AG08396 (cell line): ENCODE measurements at regions not wholly inside any gene's neighbourhood (a gene's known extent, or its start where the extent isn't known, plus 50 kb on each side); places are given as distances from the start of the nearest gene placed in this dataset.

Experiments used
- DNase-seq: peaks from one replicate; pipeline ENCODE4 v3.0.0; 2012; ENCODE audit warnings: low spot score, mixed read lengths

DNA sequence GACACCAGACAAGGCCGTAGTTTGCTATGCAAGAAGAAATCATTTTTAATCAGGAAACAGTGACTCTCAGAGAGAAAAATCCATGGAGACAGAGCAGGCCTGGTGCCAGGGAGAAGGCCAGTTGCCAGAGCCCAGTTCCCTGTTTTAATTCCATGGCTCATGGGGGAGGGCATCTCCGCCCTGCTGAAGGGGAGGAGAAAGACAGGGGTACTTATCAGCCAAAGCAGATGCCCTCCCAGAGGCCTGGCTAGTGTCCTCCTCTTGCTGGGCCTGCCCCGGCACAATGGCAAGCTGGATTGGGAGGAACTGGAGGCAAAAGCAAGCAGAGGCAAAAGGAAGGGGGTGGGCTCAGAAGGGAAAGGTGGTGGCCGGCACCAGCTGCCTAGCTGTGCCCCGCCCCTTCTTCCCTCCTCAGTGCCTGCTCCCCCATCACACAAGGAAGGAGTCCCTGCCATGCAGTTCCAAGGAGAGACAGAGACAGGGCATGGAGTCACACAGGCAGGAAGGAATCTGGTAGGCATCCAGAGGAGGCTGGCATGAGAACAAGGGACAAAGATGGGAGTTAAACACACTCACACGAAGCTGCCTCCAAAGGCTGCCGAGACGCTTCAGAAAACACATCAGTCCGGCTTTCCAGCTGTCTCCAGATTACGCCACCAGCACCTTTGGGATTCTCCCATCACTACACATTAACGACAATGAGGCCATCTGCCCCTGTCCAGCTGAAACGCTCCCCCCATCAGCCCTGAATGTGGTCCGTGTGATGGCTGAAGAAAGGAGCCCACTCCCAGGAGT is 591.8 kb downstream of the BUD13 start:
- DNase-seq, result no peak

DNA sequence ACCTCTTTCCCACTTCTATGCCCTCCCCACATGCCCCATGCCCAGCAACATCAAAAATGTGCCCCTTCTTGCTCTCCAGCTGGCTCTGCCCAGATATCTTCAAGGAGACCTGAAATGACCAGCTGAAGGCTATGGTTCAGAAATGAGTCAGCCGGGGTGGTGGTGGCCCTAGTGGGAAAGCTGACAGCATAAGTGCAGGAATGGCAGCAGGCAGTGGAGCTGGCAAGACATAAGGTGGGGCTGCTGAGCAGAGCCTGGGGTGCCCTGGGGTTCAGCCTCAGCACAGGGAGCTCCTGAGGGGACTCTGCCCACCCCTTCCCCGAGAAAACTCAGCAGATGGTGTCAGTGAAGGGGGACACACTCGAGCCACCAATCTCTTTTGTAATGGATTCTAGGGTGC is 593.4 kb downstream of the BUD13 start:
- no peak for DNase-seq

DNA sequence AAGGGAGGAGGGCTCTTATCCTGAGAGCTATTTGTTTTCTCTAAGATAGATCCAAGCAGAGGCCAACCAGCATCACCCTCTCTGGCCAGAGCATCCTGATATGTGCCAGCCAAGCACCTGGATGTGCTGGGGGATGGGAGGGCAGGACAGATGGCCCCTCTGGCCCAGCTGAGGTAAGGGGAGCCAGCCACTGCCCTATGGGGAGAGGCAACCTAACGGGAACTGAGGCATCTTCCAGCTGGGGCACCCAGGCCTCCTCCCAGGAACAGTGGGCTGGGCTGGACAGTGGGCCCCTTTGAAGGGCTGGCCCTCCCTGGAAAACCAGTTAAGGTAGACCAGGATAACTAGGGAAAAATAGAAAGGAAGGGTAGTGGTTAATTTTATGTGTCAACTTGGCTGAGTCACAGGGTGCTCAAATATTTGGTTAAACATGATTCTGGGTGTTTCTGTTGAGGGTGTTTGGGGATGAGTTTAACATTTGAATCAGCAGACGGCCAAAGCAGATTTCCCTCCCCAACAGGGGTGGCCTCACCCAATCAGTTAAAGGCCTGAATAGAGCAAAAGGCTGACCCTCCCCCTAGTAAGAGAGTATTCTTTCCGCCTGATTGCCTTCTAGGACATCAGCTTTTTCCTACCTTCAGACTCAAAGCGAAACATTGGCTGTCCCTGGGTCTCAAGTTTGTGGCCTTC is 595.1 kb downstream of the BUD13 start:
- no peak for DNase-seq

DNA sequence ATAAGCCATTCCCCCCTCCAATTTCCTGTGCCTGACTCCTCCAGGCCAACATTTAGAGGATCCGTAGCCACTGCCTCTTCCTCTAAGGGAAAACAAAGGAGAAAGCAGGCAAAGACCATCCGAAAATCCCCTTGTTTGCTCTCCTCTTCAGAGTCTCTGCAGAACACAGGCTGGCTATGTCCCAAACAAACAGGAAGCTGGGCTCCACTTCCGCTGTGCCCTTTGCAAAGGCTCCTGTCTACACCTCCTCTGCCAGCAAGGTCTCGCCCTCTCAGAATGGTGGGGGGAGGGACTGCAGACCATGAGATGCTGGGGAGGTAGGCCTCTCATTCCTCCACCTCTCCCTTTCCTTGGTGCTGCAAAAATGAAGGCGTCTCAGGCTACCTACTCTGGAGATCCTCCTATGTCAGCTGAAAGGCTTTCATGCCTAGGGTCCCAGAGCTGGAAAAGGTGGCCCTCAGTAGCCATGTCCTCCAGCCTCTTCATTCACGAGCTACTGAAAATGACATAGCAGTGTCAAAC is 596.2 kb downstream of the BUD13 start:
- DNase-seq, result no peak

DNA sequence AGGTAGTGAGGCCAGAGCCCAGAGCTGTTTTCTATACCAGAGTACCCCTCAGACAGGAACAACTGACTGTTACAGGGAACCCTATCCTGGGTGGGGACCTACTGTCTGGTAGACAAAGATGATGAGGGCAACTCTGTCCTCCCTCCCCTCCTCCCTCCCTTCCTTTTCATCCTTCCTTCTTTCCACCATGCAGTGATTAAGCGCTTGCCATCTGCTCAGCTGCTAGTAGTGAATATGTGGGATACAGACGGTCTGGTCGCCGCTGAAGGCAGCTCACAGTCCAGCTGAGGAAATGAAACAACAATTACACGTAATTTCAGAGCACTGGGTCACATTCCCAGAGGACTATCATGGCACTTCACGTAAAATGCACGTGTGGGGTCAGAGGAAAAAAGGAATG is 597.1 kb downstream of the BUD13 start:
- no peak for DNase-seq

DNA sequence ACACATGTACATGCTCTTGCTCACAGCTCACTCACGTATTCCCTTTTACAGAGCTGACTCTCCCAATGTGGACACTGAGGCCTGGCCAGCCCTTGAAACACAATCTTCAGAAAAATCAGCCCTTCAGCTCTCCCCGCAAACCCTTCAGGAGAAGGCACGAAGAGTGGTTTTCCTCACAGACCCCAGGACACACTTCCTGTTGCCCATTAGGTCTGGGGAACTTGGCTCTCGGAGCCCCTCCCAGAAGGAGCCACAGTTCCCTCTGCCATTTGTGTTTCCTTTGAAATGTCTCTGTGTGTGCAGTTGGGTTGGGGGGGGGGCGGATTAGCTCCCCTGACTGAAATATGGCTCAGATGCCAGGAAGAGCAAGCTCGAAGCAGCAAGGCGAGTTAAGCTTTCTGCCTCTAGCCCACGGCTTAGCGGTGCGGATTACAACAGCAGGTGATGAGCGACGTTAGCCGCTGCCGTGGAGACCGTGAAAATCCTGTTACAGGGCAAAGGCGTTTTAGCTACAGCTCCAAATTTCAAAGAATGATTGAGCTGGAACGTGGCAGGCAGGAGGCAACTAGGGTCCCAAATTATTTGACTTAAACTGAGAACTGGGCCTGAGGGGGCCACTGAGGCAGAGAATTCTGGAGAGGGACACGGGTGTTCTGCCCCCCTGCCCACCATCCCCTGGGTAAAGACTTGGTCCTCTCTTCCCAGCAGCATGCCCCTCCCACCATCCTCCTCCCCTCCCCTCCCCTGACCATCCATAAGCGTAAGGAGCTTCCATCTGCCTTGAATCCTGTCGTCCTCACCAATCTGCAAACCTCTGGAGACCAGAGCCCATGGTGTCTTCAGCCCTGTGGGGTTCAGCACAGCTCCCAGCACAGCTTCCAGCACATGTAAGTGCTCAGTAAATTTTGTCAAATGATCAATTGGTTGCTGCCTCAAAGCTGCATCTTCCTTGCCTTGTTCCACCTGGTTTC is 598.6 kb downstream of the BUD13 start:
- no peak for DNase-seq

DNA sequence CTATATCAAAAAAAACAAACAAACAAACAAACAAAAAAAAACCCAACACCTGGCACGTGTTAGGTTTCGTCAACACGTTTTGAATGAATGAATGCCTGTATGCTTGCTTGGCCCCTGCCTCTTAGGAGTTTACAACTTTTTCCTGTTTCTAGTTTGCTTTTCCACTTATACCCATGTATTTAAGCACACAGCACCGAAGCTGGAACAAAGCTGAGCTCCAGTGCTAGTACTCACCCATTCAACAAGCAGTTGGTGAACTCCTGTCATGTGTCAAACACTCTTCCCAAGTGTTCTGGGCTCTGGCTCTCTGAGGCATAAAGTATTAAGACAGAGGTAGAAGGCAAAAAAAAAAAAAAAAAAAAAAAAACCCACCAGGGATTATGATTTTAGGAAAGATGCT is 599.3 kb downstream of the BUD13 start:
- DNase-seq, result no peak

DNA sequence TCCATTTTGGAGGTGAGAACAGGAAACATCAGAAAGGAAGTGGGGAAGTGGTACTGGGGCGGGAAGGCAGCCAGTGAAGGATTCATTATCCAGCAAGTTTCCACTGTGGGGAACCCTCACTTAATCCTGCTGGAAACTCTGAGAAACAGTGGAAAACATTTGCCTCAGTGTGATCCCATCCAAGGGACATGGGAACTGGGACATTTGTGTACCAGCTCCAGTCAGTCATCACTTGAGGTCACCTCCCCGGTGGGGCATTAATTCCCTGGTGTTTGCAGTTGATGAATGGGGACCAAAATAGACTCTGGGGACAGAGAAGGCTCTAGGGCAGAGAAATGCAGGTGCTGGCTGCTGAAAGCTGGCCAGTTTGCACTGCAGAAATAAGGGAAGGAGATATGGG is 599.9 kb downstream of the BUD13 start:
- DNase-seq, result no peak

DNA sequence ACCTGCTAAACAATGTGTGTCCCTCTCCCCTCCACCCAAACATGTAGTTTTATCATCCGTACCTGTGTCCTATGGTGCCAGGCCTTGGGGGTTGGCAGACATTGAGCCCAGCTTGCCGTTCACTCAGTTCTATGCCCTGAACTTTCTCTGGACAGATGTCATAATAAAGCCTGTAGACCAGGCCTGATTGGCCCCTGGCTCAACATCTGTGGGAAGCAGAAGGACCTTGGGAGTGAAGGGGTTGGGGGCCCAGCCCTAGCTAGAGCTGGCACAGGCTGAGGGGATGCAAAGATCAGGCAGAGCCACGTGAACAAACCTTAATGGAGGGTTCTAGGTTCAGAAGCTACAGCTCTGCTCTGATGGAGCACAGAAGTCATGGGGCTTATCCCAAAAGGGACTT is 600.6 kb downstream of the BUD13 start:
- no peak for DNase-seq

DNA sequence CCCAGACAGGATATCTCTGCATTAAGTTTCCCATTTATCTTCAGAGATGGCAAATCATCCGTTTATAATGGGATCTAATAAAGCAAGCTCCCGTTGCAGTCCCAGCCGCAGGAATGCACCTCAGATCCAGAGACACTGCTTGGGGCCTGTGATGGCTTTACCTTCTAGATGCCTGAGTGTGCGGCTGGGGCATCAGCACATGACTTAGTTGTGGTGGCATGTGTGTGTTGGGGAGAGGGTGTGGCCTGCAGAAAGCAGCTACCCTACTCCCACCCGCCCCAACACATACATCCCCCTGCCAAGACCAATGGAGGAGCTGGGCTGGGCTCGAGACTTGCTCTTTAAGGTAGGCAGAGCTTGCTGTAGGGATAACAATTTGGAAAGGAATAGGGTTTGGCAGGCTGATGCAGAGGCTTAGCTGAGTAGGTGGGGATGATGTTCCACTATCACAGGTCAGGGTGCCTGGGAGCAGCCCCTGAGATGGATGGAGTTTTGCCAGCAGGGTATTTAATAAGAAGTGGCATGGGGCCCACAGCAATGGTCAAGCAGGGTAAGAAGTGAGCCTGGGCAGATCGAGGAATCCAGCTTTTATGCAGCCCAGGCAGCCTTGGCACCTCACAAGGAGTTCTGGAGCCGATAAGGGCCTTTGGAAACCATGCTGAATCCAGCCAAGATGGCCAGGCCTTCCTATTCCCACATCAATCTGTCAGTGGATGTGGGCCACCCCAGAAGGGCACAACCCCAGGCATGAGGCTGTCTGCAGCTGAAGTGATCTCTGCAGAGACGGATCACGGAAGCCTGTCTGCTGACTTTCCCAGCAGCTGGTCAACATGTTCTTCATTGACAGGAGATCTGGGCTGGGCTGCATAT is 601.3 kb downstream of the BUD13 start:
- DNase-seq, result no peak

DNA sequence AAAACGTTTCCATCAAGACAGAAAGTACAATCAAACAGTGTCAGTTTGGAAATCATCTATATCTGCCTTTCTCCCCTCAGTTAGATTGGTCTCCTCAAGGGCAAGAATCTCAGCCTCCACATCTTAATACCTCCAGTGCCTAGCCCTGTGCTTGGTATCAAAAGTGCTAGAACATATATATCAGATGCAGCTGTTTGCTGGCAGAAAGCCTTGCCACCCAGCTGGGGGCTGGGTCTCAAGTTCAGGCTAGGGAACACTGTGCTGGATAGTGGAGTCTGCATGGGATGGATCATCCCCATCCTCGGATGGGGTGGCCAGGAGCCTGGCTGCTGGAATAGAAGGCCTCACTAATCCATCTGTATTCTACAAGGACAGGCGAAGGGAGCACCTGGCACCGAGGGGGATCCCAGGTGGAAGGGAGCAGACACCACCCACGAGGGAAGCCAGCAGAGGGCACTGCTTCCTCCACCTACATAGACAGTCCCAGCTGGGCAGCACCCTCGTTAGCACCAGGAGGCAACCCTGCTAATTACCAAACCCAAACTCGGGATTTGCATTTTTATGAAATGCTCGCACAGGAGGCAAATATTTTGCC is 602.2 kb downstream of the BUD13 start:
- no peak for DNase-seq

DNA sequence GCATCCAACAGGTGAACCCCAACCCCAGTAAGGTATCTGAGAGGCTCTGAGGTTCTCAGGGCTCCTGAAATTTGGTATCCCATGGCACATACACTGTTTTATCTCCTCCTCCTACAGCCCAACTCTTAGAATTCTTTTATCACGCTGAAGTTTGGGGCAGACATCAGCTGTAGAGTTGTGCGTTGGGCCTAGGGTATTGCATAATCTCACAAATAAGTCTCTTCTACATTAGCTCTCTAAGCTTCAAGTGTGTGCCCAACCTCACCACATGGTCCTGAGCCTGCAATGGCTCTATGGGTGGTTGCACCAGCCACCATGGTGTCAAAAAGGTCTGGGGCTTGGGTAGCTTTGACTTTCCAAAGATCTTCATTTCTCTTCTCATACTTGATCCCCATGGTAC is 603.0 kb downstream of the BUD13 start:
- DNase-seq, result no peak

DNA sequence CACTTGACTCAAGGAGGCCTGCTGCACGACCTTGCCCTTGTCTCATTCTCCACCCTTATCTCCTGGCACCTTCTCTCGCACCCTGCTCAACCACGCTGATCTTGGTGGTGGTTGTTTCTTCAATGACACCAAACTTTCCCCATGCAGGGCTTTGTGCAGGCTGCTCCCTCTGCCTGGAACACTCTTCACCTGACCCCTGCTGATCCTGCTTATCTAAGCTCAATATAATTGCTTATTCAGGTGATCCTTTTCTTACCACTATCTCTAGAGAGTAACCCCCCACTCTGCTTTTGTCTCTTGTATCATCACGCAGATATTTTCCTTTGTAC is 604.4 kb downstream of the BUD13 start:
- DNase-seq, result no peak

DNA sequence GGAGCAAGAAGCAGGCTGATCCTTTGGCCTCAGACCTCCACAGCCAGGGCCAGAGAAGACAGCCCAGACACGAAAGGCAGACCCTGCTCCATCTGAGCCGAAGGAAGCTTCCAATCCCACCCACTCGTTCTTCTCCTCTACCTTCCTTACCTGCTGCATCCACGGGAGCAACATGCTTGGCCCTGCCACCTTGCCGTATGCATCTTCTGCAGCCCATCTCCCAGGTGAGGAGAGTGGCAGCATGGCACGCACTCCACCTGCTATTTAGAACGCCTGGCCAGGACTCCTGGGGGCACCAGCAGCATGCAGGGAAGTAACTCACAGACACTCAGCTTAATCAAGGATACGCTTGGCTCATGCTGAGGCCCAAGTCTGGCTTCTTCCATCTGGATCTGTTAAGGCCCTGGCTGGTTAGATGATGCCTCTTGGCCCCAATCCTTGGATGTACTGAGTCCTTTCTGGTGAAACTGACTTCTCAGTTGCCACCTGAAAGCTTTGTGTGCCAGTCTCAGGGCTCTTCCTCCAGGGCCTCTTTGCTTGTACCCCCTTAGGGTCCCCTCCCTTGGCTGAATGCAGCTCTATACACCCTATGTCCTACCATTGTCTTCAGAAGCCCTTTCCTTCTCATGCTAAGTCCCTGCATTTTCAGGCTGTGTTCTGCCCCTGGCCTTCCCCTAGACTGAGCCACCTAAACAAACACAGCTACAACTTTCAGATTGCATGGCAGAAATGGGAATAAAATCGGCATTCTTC is 604.9 kb downstream of the BUD13 start:
- DNase-seq, result no peak

DNA sequence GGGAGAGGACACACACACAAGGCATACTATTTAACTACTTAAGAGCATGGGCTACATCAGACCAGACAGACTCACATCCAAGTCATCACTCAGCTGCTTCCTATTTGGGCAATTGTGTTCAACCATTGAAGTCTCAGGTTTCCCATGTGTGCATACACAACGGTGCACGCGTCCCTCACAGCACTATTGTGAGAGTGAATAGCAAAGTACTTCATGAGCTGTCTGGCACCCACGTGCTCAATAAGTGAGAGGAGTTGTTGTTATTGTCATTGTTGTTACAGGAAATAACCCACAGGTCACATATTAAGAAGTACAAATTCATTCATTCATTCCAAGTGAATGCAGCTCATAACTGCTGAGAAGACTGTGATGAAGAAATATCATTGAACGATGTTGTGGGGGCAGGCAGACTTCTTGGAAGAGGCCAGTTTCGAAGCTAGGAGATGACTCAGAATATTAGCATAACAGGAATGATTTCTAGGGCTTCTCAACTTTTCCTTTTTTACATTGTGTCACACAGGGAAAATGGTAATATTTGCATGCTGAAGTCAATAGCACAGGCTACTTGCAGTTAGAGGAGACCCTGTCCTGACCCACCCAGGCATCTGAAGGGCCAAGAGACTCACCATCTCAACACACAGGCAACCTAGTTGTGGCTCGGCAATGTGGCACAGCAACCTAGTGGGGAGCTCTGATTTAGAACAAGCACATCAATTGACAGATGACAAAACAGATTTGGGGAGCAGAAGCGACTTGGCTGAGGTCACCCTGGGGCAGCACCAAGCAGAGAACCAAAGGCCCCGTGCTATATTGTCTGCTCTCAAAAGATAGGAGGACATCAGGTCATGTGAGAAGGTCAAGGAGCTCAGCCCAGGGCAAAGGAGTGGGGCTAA is 606.0 kb downstream of the BUD13 start:
- DNase-seq, result no peak

DNA sequence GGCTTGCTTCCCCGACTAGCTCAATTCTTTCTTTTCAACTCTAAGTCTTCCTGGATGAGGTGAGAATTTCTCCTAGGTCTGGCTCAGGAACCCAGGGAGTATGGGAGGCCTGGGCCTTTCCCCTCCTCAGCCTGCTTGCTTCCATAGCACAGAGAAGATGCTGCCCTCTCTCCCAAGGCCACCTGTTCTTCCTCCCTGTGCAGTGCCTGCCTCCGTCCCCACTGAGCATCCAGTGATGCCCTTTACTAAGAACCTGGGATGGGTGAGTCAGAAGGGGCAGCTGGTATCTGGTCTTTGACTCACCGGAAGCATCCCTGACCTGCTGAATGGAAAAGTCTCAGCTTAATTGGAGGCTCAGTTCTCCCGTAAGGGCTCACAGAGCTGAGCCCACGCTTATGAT is 607.9 kb downstream of the BUD13 start:
- no peak for DNase-seq

DNA sequence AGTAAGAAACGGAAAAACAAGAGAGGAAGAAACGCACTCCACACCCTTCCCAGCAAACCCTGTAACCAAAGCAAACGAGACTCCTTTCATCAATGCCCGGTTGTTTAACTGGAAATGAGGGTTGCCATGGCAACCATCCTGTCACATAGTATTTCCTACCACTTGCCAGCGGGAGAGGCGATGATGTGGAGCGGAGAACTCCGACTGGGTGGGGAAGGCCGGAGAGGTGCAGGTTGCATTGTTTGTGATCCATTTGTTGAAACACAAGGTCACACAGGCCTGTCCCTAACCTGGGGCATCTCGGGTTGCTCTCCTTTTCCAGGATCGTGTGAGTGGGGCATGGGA is 609.9 kb downstream of the BUD13 start:
- DNase-seq, result no peak

DNA sequence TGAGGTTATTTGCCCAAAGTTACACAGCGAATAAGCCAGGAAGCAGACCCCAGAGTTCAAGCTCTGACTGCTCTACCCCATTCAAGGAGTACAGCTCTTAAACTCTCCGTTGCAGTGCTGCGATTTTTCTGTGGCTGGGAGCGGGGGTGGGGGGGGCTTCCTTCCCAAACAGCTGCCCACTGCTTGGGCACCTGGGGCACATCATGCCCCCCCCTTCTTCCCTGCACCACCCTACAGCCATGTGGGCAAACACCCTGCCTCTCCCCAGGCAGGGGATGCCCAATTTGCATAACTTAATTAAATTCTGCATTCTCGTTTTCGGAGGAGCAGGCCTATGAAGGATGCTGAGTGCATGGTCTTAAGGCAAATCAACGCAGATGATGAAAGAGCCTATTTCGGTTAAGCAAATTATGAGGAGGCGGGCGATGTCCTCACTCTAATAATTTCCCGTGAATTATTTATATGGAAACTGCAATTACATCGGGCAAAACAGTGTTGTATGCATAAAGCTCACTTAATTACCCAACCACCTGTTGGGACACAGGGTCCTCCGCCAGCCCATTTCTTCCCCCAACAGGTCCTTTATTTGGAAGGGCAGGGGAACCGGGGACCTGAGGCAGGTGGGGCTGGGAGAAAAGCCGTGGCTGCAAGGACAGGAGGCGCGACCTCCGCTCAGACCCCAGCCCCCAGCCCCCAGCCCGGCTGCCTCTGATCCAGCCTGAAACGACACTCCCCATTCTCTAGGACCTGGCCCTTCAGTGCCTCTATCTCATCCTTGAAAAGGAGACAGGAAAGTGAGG is 610.5 kb downstream of the BUD13 start:
- no peak for DNase-seq

DNA sequence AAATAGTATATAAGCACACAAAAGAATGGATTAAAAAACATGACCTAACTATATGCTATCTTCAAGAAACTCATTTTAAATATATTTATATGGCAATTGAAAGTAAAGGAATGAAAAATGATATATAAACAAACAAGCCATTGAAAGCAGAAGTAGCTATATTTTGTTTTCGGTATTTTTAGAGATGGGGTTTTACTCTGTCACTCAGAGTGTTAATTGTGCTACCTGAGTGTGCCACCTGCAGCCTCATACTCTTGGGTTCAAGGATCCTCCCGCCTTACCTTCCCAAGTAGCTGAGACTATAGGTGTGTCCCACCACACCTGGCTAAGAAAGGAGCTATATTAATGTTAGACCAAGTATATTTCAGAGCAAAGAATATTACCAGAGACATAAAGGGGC is 624.1 kb downstream of the BUD13 start:
- no peak for DNase-seq
